ENCODE measurements at regions not wholly inside any gene's neighbourhood (a gene's known extent, or its start where the extent isn't known, plus 50 kb on each side); places are given as distances from the start of the nearest gene placed in this dataset.

DNA sequence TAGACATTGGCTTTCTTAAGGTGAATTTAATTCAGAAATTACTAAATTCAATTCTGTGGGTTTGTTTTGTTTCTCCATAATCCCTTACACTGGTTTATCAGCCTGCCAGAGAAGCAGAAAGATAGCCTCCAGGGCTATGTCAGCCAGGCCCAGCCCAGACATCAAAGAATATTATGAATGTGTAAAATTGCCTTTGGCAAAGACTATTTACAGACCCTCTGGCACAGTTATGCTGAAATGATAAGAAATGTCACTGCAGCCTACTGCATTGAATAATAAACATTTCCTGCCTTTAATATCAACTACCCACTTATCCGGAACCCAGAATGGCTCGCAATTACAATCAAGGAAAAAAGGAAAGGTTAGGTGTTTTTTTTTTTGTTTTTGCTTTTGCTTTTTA is 562.5 kb upstream of the LRRC4C start:
- TF ChIP-seq POLR2AphosphoS5 (IDR thresholded peaks at IDR 0.05), result no peak
- TF ChIP-seq, protein P1, sequence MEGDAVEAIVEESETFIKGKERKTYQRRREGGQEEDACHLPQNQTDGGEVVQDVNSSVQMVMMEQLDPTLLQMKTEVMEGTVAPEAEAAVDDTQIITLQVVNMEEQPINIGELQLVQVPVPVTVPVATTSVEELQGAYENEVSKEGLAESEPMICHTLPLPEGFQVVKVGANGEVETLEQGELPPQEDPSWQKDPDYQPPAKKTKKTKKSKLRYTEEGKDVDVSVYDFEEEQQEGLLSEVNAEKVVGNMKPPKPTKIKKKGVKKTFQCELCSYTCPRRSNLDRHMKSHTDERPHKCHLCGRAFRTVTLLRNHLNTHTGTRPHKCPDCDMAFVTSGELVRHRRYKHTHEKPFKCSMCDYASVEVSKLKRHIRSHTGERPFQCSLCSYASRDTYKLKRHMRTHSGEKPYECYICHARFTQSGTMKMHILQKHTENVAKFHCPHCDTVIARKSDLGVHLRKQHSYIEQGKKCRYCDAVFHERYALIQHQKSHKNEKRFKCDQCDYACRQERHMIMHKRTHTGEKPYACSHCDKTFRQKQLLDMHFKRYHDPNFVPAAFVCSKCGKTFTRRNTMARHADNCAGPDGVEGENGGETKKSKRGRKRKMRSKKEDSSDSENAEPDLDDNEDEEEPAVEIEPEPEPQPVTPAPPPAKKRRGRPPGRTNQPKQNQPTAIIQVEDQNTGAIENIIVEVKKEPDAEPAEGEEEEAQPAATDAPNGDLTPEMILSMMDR (IDR thresholded peaks at IDR 0.05), result no peak
- no peak for TF ChIP-seq POLR2A (IDR thresholded peaks at IDR 0.05; ENCODE audit: low read depth)
- TF ChIP-seq EP300 (IDR thresholded peaks at IDR 0.05), result no peak

All from esophagus muscularis mucosa (tissue), 4 donors.